GM18511 (cell line): ENCODE measurements at regions not wholly inside any gene's neighbourhood (a gene's known extent, or its start where the extent isn't known, plus 50 kb on each side); places are given as distances from the start of the nearest gene placed in this dataset.
A peak's percentile ranks its signal among the peaks of the same experiment; 100 is the strongest.
"Not testable (repeated sequence)": the region's sequence is repeated elsewhere in the genome, so short reads cannot be mapped to it uniquely, and the experiment has no call there.

ENCODE experiments used
- ATAC-seq: cut with Tn5 transposase; IDR thresholded peaks from one replicate; pipeline ENCODE4 v1.9.1; 2021; ENCODE audit warnings: mild to moderate bottlenecking, moderate library complexity; ENCODE audit not compliant: unreplicated experiment

- not testable (repeated sequence) for ATAC-seq
Observed at GRCh38 chr5:34420191-34420590, 235.9 kb upstream of the RAI14 start.

- no peak for ATAC-seq
Observed at GRCh38 chr5:34436761-34437501, 219.2 kb upstream of the RAI14 start.

- no peak for ATAC-seq
Observed at GRCh38 chr5:34439601-34440000, 216.5 kb upstream of the RAI14 start.

- not testable (repeated sequence) for ATAC-seq
Observed at GRCh38 chr5:34441767-34442166, 214.4 kb upstream of the RAI14 start.

GRCh38 chr5:34447424-34447823 lies 208.7 kb upstream of the RAI14 start:
- no peak for ATAC-seq

GRCh38 chr5:34449639-34450038 lies 206.5 kb upstream of the RAI14 start:
- no peak for ATAC-seq

GRCh38 chr5:34450338-34450737 lies 205.8 kb upstream of the RAI14 start:
- no peak for ATAC-seq

- no peak for ATAC-seq
Observed at GRCh38 chr5:34452170-34452828, 203.8 kb upstream of the RAI14 start.

- ATAC-seq: no peak
Observed at GRCh38 chr5:34455098-34455497, 201.0 kb upstream of the RAI14 start.

GRCh38 chr5:34459908-34460307 lies 196.2 kb upstream of the RAI14 start:
- ATAC-seq: no peak

- ATAC-seq: no peak
Observed at GRCh38 chr5:34460496-34460895, 195.6 kb upstream of the RAI14 start.

- ATAC-seq: no peak
Observed at GRCh38 chr5:34464829-34465228, 191.3 kb upstream of the RAI14 start.

GRCh38 chr5:34465301-34465700 lies 190.8 kb upstream of the RAI14 start:
- ATAC-seq: not testable (repeated sequence)

- ATAC-seq: not testable (repeated sequence)
Observed at GRCh38 chr5:34466519-34467388, 189.4 kb upstream of the RAI14 start.

GRCh38 chr5:34467436-34467835 lies 188.7 kb upstream of the RAI14 start:
- no peak for ATAC-seq

- ATAC-seq: peak; percentile 88
Observed at GRCh38 chr5:34467984-34468383, 188.1 kb upstream of the RAI14 start.

GRCh38 chr5:34469971-34470370 lies 186.2 kb upstream of the RAI14 start:
- no peak for ATAC-seq

- peak; percentile 70 for ATAC-seq
Observed at GRCh38 chr5:34474573-34475021, 181.5 kb upstream of the RAI14 start.

GRCh38 chr5:34475249-34475966 lies 180.7 kb upstream of the RAI14 start:
- no peak for ATAC-seq

GRCh38 chr5:34476941-34477565 lies 179.1 kb upstream of the RAI14 start:
- ATAC-seq: no peak
